Astrocyte of the spinal cord (primary cell): ENCODE measurements at regions not wholly inside any gene's neighbourhood (a gene's known extent, or its start where the extent isn't known, plus 50 kb on each side); places are given as distances from the start of the nearest gene placed in this dataset.

ENCODE experiments used
- DNase-seq: peaks from one replicate; pipeline ENCODE4 v3.0.0; 2011; ENCODE audit warnings: low read depth, low spot score
- H3K4me3 ChIP-seq: 2 replicates; pipeline ENCODE4 v1.5.1; 2011; ENCODE audit warnings: low read depth, mild to moderate bottlenecking, low read length, moderate library complexity
- CTCF ChIP-seq: IDR thresholded peaks from 2 replicates; pipeline ENCODE4 v1.5.1; 2012; ENCODE audit warnings: low read depth, mild to moderate bottlenecking, low read length, inconsistent platforms
- in situ Hi-C: cut with HindIII; loops from 2 replicates; pipeline ENCODE4 v1.10.0; 2017; ENCODE audit warnings: low sequenced_read_pairs

- no peak for DNase-seq
- TF ChIP-seq CTCF, result no peak
- in situ Hi-C loops, result no loop called here
- H3K4me3 ChIP-seq, result no peak overlapping the region
These were observed 130.4 kb downstream of the GAS1 start for GRCh38 chr9:86816868-86817267.

GRCh38 chr9:86816366-86816765, 130.9 kb downstream of the GAS1 start:
- in situ Hi-C loops, result no loop called here
- no peak overlapping the region for H3K4me3 ChIP-seq
- TF ChIP-seq CTCF, result no peak
- no peak for DNase-seq

- TF ChIP-seq CTCF, result no peak
- DNase-seq, result no peak
- no peak overlapping the region for H3K4me3 ChIP-seq
- in situ Hi-C loops, result no loop called here
These were observed 134.7 kb downstream of the GAS1 start for GRCh38 chr9:86812616-86813015.

GRCh38 chr9:86809759-86810367, 137.4 kb downstream of the GAS1 start:
- no peak for TF ChIP-seq CTCF
- no peak for DNase-seq
- H3K4me3 ChIP-seq, result no peak overlapping the region
- in situ Hi-C loops, result no loop called here

GRCh38 chr9:86809151-86809550, 138.2 kb downstream of the GAS1 start:
- in situ Hi-C loops, result no loop called here
- no peak for DNase-seq
- TF ChIP-seq CTCF, result no peak
- no peak overlapping the region for H3K4me3 ChIP-seq

- TF ChIP-seq CTCF, result no peak
- no peak for DNase-seq
- H3K4me3 ChIP-seq, result no peak overlapping the region
- in situ Hi-C loops, result no loop called here
These were observed 139.8 kb downstream of the GAS1 start for GRCh38 chr9:86807367-86807976.

GRCh38 chr9:86804011-86804410, 143.3 kb downstream of the GAS1 start:
- TF ChIP-seq CTCF, result no peak
- in situ Hi-C loops, result no loop called here
- H3K4me3 ChIP-seq, result no peak overlapping the region
- DNase-seq, result no peak
